ENCODE measurements at regions not wholly inside any gene's neighbourhood (a gene's known extent, or its start where the extent isn't known, plus 50 kb on each side); places are given as distances from the start of the nearest gene placed in this dataset.

GRCh38 chr6:108734271-108734922 lies 113.8 kb upstream of the ARMC2 start:
- Histone ChIP-seq H3K4me1 (0 out of 2 replicates have a peak, but pooled peaks cover 6% of the 10 kb centered on the region), H4K20me1 (no peaks in the 10 kb centered on the region), H3K36me3 (no peaks in the 10 kb centered on the region), H3K9ac (no peak overlapping the region), H3K4me2 (no peak overlapping the region), H3K27ac (no peak overlapping the region), H3K9me3 (no peaks in the 10 kb centered on the region), H3K4me3 (no peak overlapping the region), H3K27me3 (no peaks in the 10 kb centered on the region)
- TF ChIP-seq Cebpa-rat (IDR thresholded peaks at IDR 0.05) = no peak

GRCh38 chr6:108735310-108736001 lies 112.8 kb upstream of the ARMC2 start:
- H3K27me3 ChIP-seq = no peaks in the 10 kb centered on the region
- H3K36me3 ChIP-seq = no peaks in the 10 kb centered on the region
- TF ChIP-seq Cebpa-rat (IDR thresholded peaks at IDR 0.05) = no peak
- H3K27ac ChIP-seq = no peak overlapping the region
- H3K4me1 ChIP-seq = 0 out of 2 replicates have a peak, but pooled peaks cover 6% of the 10 kb centered on the region
- no peaks in the 10 kb centered on the region for H4K20me1 ChIP-seq
- no peak overlapping the region for H3K9ac ChIP-seq
- H3K4me2 ChIP-seq = no peak overlapping the region
- no peak overlapping the region for H3K4me3 ChIP-seq
- no peaks in the 10 kb centered on the region for H3K9me3 ChIP-seq

- Histone ChIP-seq H3K27ac (no peak overlapping the region), H3K9ac (no peak overlapping the region), H3K36me3 (no peaks in the 10 kb centered on the region), H4K20me1 (no peaks in the 10 kb centered on the region), H3K4me3 (no peak overlapping the region), H3K9me3 (no peaks in the 10 kb centered on the region), H3K4me2 (no peak overlapping the region), H3K4me1 (0 out of 2 replicates have a peak, but pooled peaks cover 6% of the 10 kb centered on the region), H3K27me3 (no peaks in the 10 kb centered on the region)
- TF ChIP-seq Cebpa-rat (IDR thresholded peaks at IDR 0.05) = no peak
Observed at GRCh38 chr6:108736002-108736361, 112.2 kb upstream of the ARMC2 start.

GRCh38 chr6:108736832-108737231 lies 111.4 kb upstream of the ARMC2 start:
- Histone ChIP-seq H3K4me2 (no peak overlapping the region), H3K4me1 (0 out of 2 replicates have a peak, but pooled peaks cover 6% of the 10 kb centered on the region), H3K27ac (no peak overlapping the region), H4K20me1 (no peaks in the 10 kb centered on the region), H3K27me3 (no peaks in the 10 kb centered on the region), H3K9me3 (no peaks in the 10 kb centered on the region), H3K36me3 (no peaks in the 10 kb centered on the region), H3K4me3 (no peak overlapping the region), H3K9ac (no peak overlapping the region)
- no peak for TF ChIP-seq Cebpa-rat (IDR thresholded peaks at IDR 0.05)

- Histone ChIP-seq H3K27ac (no peak overlapping the region), H3K4me1 (0 out of 2 replicates have a peak, but pooled peaks cover 6% of the 10 kb centered on the region), H4K20me1 (no peaks in the 10 kb centered on the region), H3K4me2 (no peak overlapping the region), H3K27me3 (no peaks in the 10 kb centered on the region), H3K36me3 (no peaks in the 10 kb centered on the region), H3K9me3 (no peaks in the 10 kb centered on the region), H3K4me3 (no peak overlapping the region), H3K9ac (no peak overlapping the region)
- no peak for TF ChIP-seq Cebpa-rat (IDR thresholded peaks at IDR 0.05)
Observed at GRCh38 chr6:108737594-108738546, 110.4 kb upstream of the ARMC2 start.

- TF ChIP-seq Cebpa-rat (IDR thresholded peaks at IDR 0.05) = no peak
- H4K20me1 ChIP-seq = no peaks in the 10 kb centered on the region
- H3K4me1 ChIP-seq = 0 out of 2 replicates have a peak, but pooled peaks cover 6% of the 10 kb centered on the region
- no peak overlapping the region for H3K4me2 ChIP-seq
- H3K4me3 ChIP-seq = no peak overlapping the region
- H3K9me3 ChIP-seq = no peaks in the 10 kb centered on the region
- H3K27me3 ChIP-seq = no peaks in the 10 kb centered on the region
- H3K9ac ChIP-seq = no peak overlapping the region
- H3K36me3 ChIP-seq = no peaks in the 10 kb centered on the region
- no peak overlapping the region for H3K27ac ChIP-seq
Observed at GRCh38 chr6:108738684-108739416, 109.4 kb upstream of the ARMC2 start.

GRCh38 chr6:108739496-108740330 lies 108.5 kb upstream of the ARMC2 start:
- no peak for TF ChIP-seq Cebpa-rat (IDR thresholded peaks at IDR 0.05)
- Histone ChIP-seq H3K4me2 (no peak overlapping the region), H3K4me1 (0 out of 2 replicates have a peak, but pooled peaks cover 6% of the 10 kb centered on the region), H3K27ac (no peak overlapping the region), H3K36me3 (no peaks in the 10 kb centered on the region), H3K9me3 (no peaks in the 10 kb centered on the region), H3K27me3 (no peaks in the 10 kb centered on the region), H4K20me1 (no peaks in the 10 kb centered on the region), H3K4me3 (no peak overlapping the region), H3K9ac (no peak overlapping the region)

GRCh38 chr6:108741331-108741989 lies 106.8 kb upstream of the ARMC2 start:
- Histone ChIP-seq H3K27ac (no peak overlapping the region), H3K4me1 (0 out of 2 replicates have a peak, but pooled peaks cover 6% of the 10 kb centered on the region), H3K9ac (no peak overlapping the region), H3K4me3 (no peak overlapping the region), H4K20me1 (no peaks in the 10 kb centered on the region), H3K9me3 (no peaks in the 10 kb centered on the region), H3K36me3 (no peaks in the 10 kb centered on the region), H3K27me3 (no peaks in the 10 kb centered on the region), H3K4me2 (no peak overlapping the region)
- TF ChIP-seq Cebpa-rat (IDR thresholded peaks at IDR 0.05) = no peak
